ENCODE measurements at regions not wholly inside any gene's neighbourhood (a gene's known extent, or its start where the extent isn't known, plus 50 kb on each side); places are given as distances from the start of the nearest gene placed in this dataset.

DNA sequence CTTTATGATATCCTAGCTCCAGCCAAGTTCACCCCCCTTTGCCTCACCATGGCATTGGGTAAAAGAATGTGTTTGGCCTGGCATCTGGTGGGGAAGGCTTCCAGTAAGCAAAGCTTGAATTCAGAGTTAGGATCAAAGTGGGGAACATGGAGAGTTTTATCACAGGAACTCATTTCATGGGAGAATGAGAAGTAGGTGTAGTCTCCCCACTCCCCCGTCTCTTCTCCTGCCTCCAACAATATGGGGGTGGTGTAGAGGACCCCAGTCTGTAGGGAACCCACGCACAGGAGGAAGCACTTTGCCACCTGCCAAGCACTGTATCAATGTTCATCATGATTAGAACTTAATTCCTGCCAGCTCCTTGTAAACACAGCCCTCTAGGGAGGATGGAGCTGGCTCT is 200.5 kb downstream of the UACA start:
- no peaks in the 10 kb centered on the region for H3K27me3 ChIP-seq
- no peak for ATAC-seq
- whole genome bisulfite sequencing (ENCODE audit: insufficient coverage, low coverage, low lambda C conversion rate, missing lambda C conversion rate) = 80% methylated on average over 1 of the region's 2 CpGs
- H3K9me3 ChIP-seq = no peaks in the 10 kb centered on the region
- no peaks in the 10 kb centered on the region for H3K4me1 ChIP-seq
- intact Hi-C loops (cut with DNase I) = no loop called here
- peak in 1 of 3 donors; percentile 8 for DNase-seq
- TF ChIP-seq, protein P1, sequence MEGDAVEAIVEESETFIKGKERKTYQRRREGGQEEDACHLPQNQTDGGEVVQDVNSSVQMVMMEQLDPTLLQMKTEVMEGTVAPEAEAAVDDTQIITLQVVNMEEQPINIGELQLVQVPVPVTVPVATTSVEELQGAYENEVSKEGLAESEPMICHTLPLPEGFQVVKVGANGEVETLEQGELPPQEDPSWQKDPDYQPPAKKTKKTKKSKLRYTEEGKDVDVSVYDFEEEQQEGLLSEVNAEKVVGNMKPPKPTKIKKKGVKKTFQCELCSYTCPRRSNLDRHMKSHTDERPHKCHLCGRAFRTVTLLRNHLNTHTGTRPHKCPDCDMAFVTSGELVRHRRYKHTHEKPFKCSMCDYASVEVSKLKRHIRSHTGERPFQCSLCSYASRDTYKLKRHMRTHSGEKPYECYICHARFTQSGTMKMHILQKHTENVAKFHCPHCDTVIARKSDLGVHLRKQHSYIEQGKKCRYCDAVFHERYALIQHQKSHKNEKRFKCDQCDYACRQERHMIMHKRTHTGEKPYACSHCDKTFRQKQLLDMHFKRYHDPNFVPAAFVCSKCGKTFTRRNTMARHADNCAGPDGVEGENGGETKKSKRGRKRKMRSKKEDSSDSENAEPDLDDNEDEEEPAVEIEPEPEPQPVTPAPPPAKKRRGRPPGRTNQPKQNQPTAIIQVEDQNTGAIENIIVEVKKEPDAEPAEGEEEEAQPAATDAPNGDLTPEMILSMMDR (IDR thresholded peaks at IDR 0.05) = no peak
- TF ChIP-seq POLR2A (IDR thresholded peaks at IDR 0.05) = no peak
- H3K4me3 ChIP-seq = no peak overlapping the region
- H3K27ac ChIP-seq = no peak overlapping the region
- H3K36me3 ChIP-seq = no peaks in the 10 kb centered on the region

DNA sequence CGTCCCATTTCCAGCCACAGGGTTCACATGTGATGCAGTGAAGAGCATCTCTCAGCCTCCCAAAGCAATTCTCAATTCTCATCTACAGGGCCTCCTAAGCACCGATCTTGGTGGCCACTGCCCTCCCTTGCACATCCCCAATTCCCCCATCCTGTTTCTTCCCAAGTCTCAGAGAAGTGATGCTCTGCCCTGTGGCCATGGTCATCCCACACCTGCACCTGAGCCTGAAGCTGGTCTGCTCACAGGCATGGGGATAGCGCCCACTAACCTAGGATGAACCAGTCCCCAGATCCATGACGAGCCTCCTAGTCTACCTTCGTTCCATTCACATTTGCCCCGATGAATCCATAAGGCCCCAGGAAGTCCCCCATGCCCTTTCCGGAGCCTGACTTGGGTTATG is 201.5 kb downstream of the UACA start:
- 70% methylated on average over 5 of the region's 7 CpGs for WGBS (ENCODE audit: insufficient coverage, low coverage, low lambda C conversion rate, missing lambda C conversion rate)
- intact Hi-C loops (cut with DNase I) = no loop called here
- DNase-seq (peak in 1 of 3 donors; percentile 12), ATAC-seq (no peak)
- no peak for TF ChIP-seq POLR2A (IDR thresholded peaks at IDR 0.05)
- TF ChIP-seq, protein P1 (IDR thresholded peaks at IDR 0.05) = no peak
- H3K27ac ChIP-seq = no peak overlapping the region
- no peak overlapping the region for H3K4me3 ChIP-seq
- H3K4me1 ChIP-seq = no peaks in the 10 kb centered on the region
- no peaks in the 10 kb centered on the region for H3K27me3 ChIP-seq
- H3K9me3 ChIP-seq = no peaks in the 10 kb centered on the region
- H3K36me3 ChIP-seq = no peaks in the 10 kb centered on the region

- intact Hi-C loops (cut with DNase I) = no loop called here
- no peak for ATAC-seq
- H3K4me3 ChIP-seq = no peak overlapping the region
- H3K36me3 ChIP-seq = no peaks in the 10 kb centered on the region
- TF ChIP-seq POLR2A (IDR thresholded peaks at IDR 0.05) = no peak
- TF ChIP-seq, protein P1 (IDR thresholded peaks at IDR 0.05) = no peak
- H3K27ac ChIP-seq = no peak overlapping the region
- no peaks in the 10 kb centered on the region for H3K27me3 ChIP-seq
- no peaks in the 10 kb centered on the region for H3K4me1 ChIP-seq
- H3K9me3 ChIP-seq = no peaks in the 10 kb centered on the region
- WGBS (ENCODE audit: insufficient coverage, low coverage, low lambda C conversion rate, missing lambda C conversion rate) = 71% methylated on average over 3 of the region's 4 CpGs
- DNase-seq = peak in 1 of 3 donors; percentile 35
These were observed 202.6 kb downstream of the UACA start for GRCh38 chr15:70560617-70561328.

GRCh38 chr15:70559265-70560239 is 203.8 kb downstream of the UACA start:
- TF ChIP-seq POLR2A (IDR thresholded peaks at IDR 0.05) = no peak
- TF ChIP-seq, protein P1 (IDR thresholded peaks at IDR 0.05) = no peak
- Histone ChIP-seq H3K27me3 (no peaks in the 10 kb centered on the region), H3K9me3 (no peaks in the 10 kb centered on the region), H3K4me3 (no peak overlapping the region), H3K4me1 (no peaks in the 10 kb centered on the region), H3K36me3 (no peaks in the 10 kb centered on the region), H3K27ac (no peak overlapping the region)
- intact Hi-C loops (cut with DNase I) = no loop called here
- peak; percentile 50 to 65 (median 53) for DNase-seq
- ATAC-seq = peak; percentile 75 to 87 (median 84)
- 53% methylated on average over 20 of the region's 20 CpGs for WGBS (ENCODE audit: insufficient coverage, low coverage, low lambda C conversion rate, missing lambda C conversion rate)
